Endothelial cell of umbilical vein (primary cell): ENCODE measurements at regions not wholly inside any gene's neighbourhood (a gene's known extent, or its start where the extent isn't known, plus 50 kb on each side); places are given as distances from the start of the nearest gene placed in this dataset.

Source experiments
- CTCF ChIP-seq, 2 donors: IDR thresholded peaks; 1 replicate in 1 of 2; 2 replicates in 1 of 2; pipeline ENCODE4 v1.5.1; 2011; ENCODE audit warnings: low read length in 2 of 2, mild to moderate bottlenecking in 2 of 2, moderate library complexity in 2 of 2, control low read depth in 1 of 2, inconsistent platforms in 1 of 2, low read depth in 1 of 2; ENCODE audit not compliant: insufficient read depth in 1 of 2; ENCODE audit errors: extremely low read depth in 1 of 2
- EZH2 ChIP-seq: IDR thresholded peaks from 2 replicates; pipeline ENCODE4 v1.6.1; 2012; ENCODE audit warnings: borderline replicate concordance, low read depth, mild to moderate bottlenecking, moderate library complexity, low read length, inconsistent platforms; ENCODE audit not compliant: severe bottlenecking
- JUN ChIP-seq: IDR thresholded peaks from 2 replicates; pipeline ENCODE4 v1.6.1; 2011; ENCODE audit warnings: borderline replicate concordance, low read depth; ENCODE audit not compliant: insufficient read length, insufficient read depth
- MAX ChIP-seq: IDR thresholded peaks from 2 replicates; pipeline ENCODE4 v1.6.1; 2011; ENCODE audit not compliant: insufficient read depth, insufficient read length
- MYC ChIP-seq: IDR thresholded peaks from one replicate; pipeline ENCODE4 v1.6.1; 2011; ENCODE audit warnings: mild to moderate bottlenecking, low read depth, low read length
- POLR2A ChIP-seq: IDR thresholded peaks from 2 replicates; pipeline ENCODE4 v1.6.1; 2012; ENCODE audit warnings: low read depth, mild to moderate bottlenecking, control low read depth, low read length
- POLR2AphosphoS5 ChIP-seq: IDR thresholded peaks from 2 replicates; pipeline ENCODE4 v1.6.1; 2012; ENCODE audit warnings: low read depth, mild to moderate bottlenecking, control low read depth, low read length, moderate library complexity; ENCODE audit not compliant: insufficient read depth

- TF ChIP-seq POLR2A (no peak), CTCF (IDR thresholded peaks at IDR 0.05; ENCODE audit: extremely low read depth in 1 of 2, insufficient read depth in 1 of 2, low read depth in 1 of 2, low read length in 2 of 2) (no peak), EZH2 (no peak), MYC (no peak), POLR2AphosphoS5 (no peak), MAX (no peak), JUN (no peak)
Observed at GRCh38 chr1:234990328-234990675, 138.3 kb downstream of the TOMM20 start.
